ENCODE measurements at regions not wholly inside any gene's neighbourhood (a gene's known extent, or its start where the extent isn't known, plus 50 kb on each side); places are given as distances from the start of the nearest gene placed in this dataset.
A peak's percentile ranks its signal among the peaks of the same experiment; 100 is the strongest.
"Not testable (repeated sequence)": the region's sequence is repeated elsewhere in the genome, so short reads cannot be mapped to it uniquely, and the experiment has no call there.

GRCh38 chr20:25860531-25861150, 164.0 kb upstream of the ZNF337 start:
- Histone ChIP-seq H3K4me1 (ENCODE audit: control insufficient read depth, insufficient read depth, low read length, poor library complexity, severe bottlenecking) (peaks cover 23% of the 10 kb centered on the region), H3K27ac (ENCODE audit: insufficient read depth, low read length, poor library complexity, severe bottlenecking) (no peak overlapping the region), H3K27me3 (replicated peaks; ENCODE audit: control insufficient read depth, insufficient read depth, low read length, poor library complexity, severe bottlenecking) (peaks cover 37% of the 10 kb centered on the region), H3K9me3 (ENCODE audit: control insufficient read depth, low read length) (no peaks in the 10 kb centered on the region), H3K36me3 (ENCODE audit: control insufficient read depth, insufficient read depth, low read length) (no peaks in the 10 kb centered on the region), H3K4me3 (ENCODE audit: insufficient read depth, low read depth, low read length, poor library complexity, severe bottlenecking) (no peak overlapping the region)
- no peak for DNase-seq

DNA sequence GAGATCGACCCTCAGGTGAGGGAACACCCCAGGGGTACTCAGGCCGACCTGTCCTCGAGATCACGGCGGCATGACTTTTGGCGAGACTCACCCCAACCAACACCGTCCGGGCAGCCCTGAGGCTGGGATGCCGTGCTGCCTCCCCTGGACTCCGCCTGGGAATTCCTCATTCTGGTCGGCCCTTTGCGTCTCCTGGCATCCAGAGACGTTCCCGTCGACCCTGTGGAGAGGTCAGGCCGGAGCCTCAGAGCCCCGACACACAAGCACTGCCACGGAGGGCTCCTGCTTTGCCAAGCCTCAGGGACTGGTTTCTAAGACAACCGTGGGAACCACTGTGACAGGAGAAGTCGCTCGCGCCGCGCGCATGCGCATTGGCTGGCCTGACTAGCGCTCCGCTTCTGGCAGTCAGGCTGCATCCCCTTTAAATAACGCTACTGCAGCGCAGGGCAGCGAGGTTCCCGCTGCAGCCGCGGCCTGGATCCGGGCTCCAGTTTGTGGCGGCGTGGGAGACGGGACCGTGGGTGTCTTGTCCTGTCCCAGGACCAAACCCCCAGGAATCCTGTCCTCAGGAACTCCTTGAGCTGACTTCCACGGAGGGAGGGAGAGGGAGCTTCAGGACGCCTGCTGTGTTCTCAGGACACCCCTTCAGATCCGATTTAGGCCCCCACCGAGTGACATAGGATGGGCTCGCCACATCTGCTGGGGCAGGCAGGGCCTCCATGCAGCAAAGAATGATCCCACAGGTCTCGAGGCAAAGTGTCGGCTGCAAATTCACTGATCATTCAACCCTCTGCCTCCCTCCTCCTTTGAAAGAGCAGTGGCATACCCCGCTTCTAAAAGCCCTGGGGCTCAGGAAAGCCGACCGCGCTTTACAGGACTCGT, 163.2 kb upstream of the ZNF337 start:
- Histone ChIP-seq H3K36me3 (ENCODE audit: control insufficient read depth, insufficient read depth, low read length) (no peaks in the 10 kb centered on the region), H3K27ac (ENCODE audit: insufficient read depth, low read length, poor library complexity, severe bottlenecking) (no peak overlapping the region), H3K4me1 (ENCODE audit: control insufficient read depth, insufficient read depth, low read length, poor library complexity, severe bottlenecking) (peaks cover 23% of the 10 kb centered on the region), H3K27me3 (replicated peaks; ENCODE audit: control insufficient read depth, insufficient read depth, low read length, poor library complexity, severe bottlenecking) (peaks cover 37% of the 10 kb centered on the region), H3K4me3 (ENCODE audit: insufficient read depth, low read depth, low read length, poor library complexity, severe bottlenecking) (no peak overlapping the region), H3K9me3 (ENCODE audit: control insufficient read depth, low read length) (no peaks in the 10 kb centered on the region)
- DNase-seq = peak; percentile 29 to 71 (median 61)

GRCh38 chr20:25858495-25859425, 162.1 kb upstream of the ZNF337 start:
- no peaks in the 10 kb centered on the region for H3K9me3 ChIP-seq (ENCODE audit: control insufficient read depth, low read length)
- H3K27me3 ChIP-seq (replicated peaks; ENCODE audit: control insufficient read depth, insufficient read depth, low read length, poor library complexity, severe bottlenecking) = peaks cover 37% of the 10 kb centered on the region
- H3K4me3 ChIP-seq (ENCODE audit: insufficient read depth, low read depth, low read length, poor library complexity, severe bottlenecking) = no peak overlapping the region
- no peaks in the 10 kb centered on the region for H3K36me3 ChIP-seq (ENCODE audit: control insufficient read depth, insufficient read depth, low read length)
- no peak for DNase-seq
- no peak overlapping the region for H3K27ac ChIP-seq (ENCODE audit: insufficient read depth, low read length, poor library complexity, severe bottlenecking)
- H3K4me1 ChIP-seq (ENCODE audit: control insufficient read depth, insufficient read depth, low read length, poor library complexity, severe bottlenecking) = peaks cover 23% of the 10 kb centered on the region

DNA sequence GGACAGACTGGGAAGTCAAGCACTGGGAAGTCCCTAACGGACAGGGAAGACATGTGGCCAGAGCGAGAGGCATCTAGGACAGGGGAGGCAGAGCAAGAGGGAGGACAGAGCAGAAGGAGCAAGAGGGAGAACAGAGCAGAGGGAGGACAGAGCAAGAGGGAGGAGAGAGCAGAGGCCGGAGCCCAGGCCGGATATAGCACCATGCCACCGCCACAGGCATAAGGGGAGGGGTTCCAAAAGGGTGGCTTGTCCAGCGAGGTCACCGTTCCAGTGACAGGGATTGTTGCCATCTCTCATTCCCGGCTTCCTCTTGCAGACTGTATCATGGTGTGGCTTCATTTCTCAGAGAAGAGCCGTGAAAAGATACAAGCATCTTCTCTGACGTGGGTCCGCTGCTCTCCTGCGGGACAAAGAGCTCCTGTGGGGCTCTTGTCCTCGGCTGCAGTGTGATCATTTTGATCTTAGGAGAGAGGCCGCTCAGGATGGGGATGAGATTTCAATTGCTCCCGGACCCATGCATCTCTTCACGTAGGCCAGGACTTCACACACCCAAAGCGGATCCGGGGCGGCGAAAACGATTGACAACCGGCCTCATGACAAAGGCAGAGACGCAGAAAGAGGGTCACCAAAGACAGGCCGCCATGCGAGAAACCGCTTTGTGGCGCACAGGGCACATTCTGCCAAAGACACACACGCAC, 160.6 kb upstream of the ZNF337 start:
- DNase-seq; H3K36me3 ChIP-seq (ENCODE audit: control insufficient read depth, insufficient read depth, low read length); H3K27ac ChIP-seq (ENCODE audit: insufficient read depth, low read length, poor library complexity, severe bottlenecking); H3K4me3 ChIP-seq (ENCODE audit: insufficient read depth, low read depth, low read length, poor library complexity, severe bottlenecking); H3K9me3 ChIP-seq (ENCODE audit: control insufficient read depth, low read length): not testable (repeated sequence)
- peaks cover 33% of the 10 kb centered on the region for H3K27me3 ChIP-seq (replicated peaks; ENCODE audit: control insufficient read depth, insufficient read depth, low read length, poor library complexity, severe bottlenecking)
- H3K4me1 ChIP-seq (ENCODE audit: control insufficient read depth, insufficient read depth, low read length, poor library complexity, severe bottlenecking) = peaks cover 17% of the 10 kb centered on the region

GRCh38 chr20:25856256-25856884, 159.7 kb upstream of the ZNF337 start:
- no peaks in the 10 kb centered on the region for H3K36me3 ChIP-seq (ENCODE audit: control insufficient read depth, insufficient read depth, low read length)
- H3K27ac ChIP-seq (ENCODE audit: insufficient read depth, low read length, poor library complexity, severe bottlenecking) = no peak overlapping the region
- H3K27me3 ChIP-seq (replicated peaks; ENCODE audit: control insufficient read depth, insufficient read depth, low read length, poor library complexity, severe bottlenecking) = peaks cover 25% of the 10 kb centered on the region
- no peak for DNase-seq
- peaks cover 13% of the 10 kb centered on the region for H3K4me1 ChIP-seq (ENCODE audit: control insufficient read depth, insufficient read depth, low read length, poor library complexity, severe bottlenecking)
- H3K4me3 ChIP-seq (ENCODE audit: insufficient read depth, low read depth, low read length, poor library complexity, severe bottlenecking) = no peak overlapping the region
- H3K9me3 ChIP-seq (ENCODE audit: control insufficient read depth, low read length) = no peaks in the 10 kb centered on the region

- H3K36me3 ChIP-seq (ENCODE audit: control insufficient read depth, insufficient read depth, low read length); DNase-seq; H3K9me3 ChIP-seq (ENCODE audit: control insufficient read depth, low read length); H3K27ac ChIP-seq (ENCODE audit: insufficient read depth, low read length, poor library complexity, severe bottlenecking); H3K4me3 ChIP-seq (ENCODE audit: insufficient read depth, low read depth, low read length, poor library complexity, severe bottlenecking); H3K4me1 ChIP-seq (ENCODE audit: control insufficient read depth, insufficient read depth, low read length, poor library complexity, severe bottlenecking): not testable (repeated sequence)
- H3K27me3 ChIP-seq (replicated peaks; ENCODE audit: control insufficient read depth, insufficient read depth, low read length, poor library complexity, severe bottlenecking) = peaks cover 18% of the 10 kb centered on the region
Measured at GRCh38 chr20:25855451-25856156, 159.0 kb upstream of the ZNF337 start.

DNA sequence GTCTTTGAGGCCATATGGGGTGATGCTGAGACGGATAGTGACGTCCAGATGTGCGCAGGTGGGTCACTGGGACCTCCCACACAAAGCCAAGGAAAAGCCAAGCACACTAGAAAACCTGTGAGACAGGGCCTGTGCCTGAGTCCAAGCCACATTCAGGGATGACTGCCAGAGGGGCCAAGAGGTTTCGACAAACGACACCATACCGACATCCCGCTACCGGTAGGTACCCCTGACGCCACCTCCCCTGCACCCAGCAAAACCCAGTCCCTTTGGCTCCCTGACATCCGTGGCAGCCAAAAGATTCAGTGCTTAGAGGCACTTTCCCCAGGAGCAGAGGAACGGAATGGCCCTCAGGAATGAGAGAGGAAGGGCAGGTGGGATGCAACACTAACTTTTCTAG, 158.0 kb upstream of the ZNF337 start:
- not testable (repeated sequence) for H3K4me1 ChIP-seq (ENCODE audit: control insufficient read depth, insufficient read depth, low read length, poor library complexity, severe bottlenecking); H3K27me3 ChIP-seq (replicated peaks; ENCODE audit: control insufficient read depth, insufficient read depth, low read length, poor library complexity, severe bottlenecking); DNase-seq; H3K9me3 ChIP-seq (ENCODE audit: control insufficient read depth, low read length); H3K36me3 ChIP-seq (ENCODE audit: control insufficient read depth, insufficient read depth, low read length); H3K27ac ChIP-seq (ENCODE audit: insufficient read depth, low read length, poor library complexity, severe bottlenecking); H3K4me3 ChIP-seq (ENCODE audit: insufficient read depth, low read depth, low read length, poor library complexity, severe bottlenecking)

DNA sequence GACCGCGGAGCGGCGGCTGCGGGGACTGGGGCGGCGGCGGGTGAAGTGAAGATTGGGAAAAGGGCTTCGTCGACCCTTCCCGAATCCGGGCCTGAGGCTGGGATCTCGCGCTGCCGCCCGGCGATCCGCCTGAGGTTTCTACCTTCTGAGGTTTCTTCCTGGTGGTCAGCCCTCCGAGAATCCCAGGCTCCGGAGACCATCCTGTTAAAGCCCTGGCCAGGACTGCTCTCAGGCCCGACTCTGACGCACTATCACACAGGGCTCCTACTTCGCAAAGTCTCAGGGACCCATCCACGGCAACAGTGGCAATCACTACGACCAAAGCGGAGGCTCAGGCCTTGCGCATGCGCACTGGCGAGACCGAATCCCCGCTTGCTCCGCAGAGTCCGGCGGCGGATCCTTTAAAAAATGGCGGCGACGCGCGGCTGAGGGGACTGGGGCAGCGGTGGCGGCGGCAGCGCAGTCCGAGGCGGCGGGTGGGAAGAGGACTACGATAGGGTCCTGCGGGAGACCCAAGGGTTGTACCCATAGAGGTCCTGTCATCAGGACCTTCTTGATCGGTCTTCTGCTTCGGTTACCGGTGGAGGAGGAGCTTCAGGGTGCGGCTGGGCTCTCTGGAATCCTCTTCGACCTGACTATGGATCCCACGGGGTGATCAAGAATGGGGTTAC, 157.2 kb upstream of the ZNF337 start:
- H3K27ac ChIP-seq (ENCODE audit: insufficient read depth, low read length, poor library complexity, severe bottlenecking); H3K9me3 ChIP-seq (ENCODE audit: control insufficient read depth, low read length); H3K27me3 ChIP-seq (replicated peaks; ENCODE audit: control insufficient read depth, insufficient read depth, low read length, poor library complexity, severe bottlenecking); H3K36me3 ChIP-seq (ENCODE audit: control insufficient read depth, insufficient read depth, low read length); H3K4me1 ChIP-seq (ENCODE audit: control insufficient read depth, insufficient read depth, low read length, poor library complexity, severe bottlenecking): not testable (repeated sequence)
- H3K4me3 ChIP-seq (ENCODE audit: insufficient read depth, low read depth, low read length, poor library complexity, severe bottlenecking) = peak overlapping the region; percentile 76
- peak; percentile 49 to 76 (median 52) for DNase-seq

Data from effector memory CD4-positive, alpha-beta T cell (primary cell).